ENCODE measurements at regions not wholly inside any gene's neighbourhood (a gene's known extent, or its start where the extent isn't known, plus 50 kb on each side); places are given as distances from the start of the nearest gene placed in this dataset.

- ChIA-PET CTCF (no interaction called here), POLR2A (no interaction called here)
- intact Hi-C loops (cut with micrococcal nuclease), result no loop called here
- DNase-seq (ENCODE audit: low read depth, low spot score) (no peak), FAIRE-seq (no peak)
- no peak for TF ChIP-seq FOS (IDR thresholded peaks at IDR 0.05; ENCODE audit: borderline replicate concordance, insufficient read depth, low read length)
- no peak for TF ChIP-seq CTCF (IDR thresholded peaks at IDR 0.05; ENCODE audit: extremely low read depth in 1 of 2, insufficient read depth in 1 of 2, low read depth in 1 of 2, low read length in 2 of 2)
- TF ChIP-seq POLR2AphosphoS5 (IDR thresholded peaks at IDR 0.05; ENCODE audit: insufficient read depth, low read depth, low read length), result no peak
- no peak for TF ChIP-seq GATA2 (IDR thresholded peaks at IDR 0.05; ENCODE audit: insufficient read depth, insufficient read length, low read depth, low read length)
- TF ChIP-seq EZH2 (IDR thresholded peaks at IDR 0.05; ENCODE audit: borderline replicate concordance, low read depth, low read length, severe bottlenecking), result no peak
- TF ChIP-seq JUN (IDR thresholded peaks at IDR 0.05; ENCODE audit: borderline replicate concordance, insufficient read depth, insufficient read length, low read depth), result no peak
- no peak for TF ChIP-seq MAX (IDR thresholded peaks at IDR 0.05; ENCODE audit: insufficient read depth, insufficient read length)
- no peak for TF ChIP-seq MYC (IDR thresholded peaks at IDR 0.05; ENCODE audit: low read depth, low read length)
- TF ChIP-seq POLR2A (IDR thresholded peaks at IDR 0.05; ENCODE audit: low read depth, low read length), result no peak
- Histone ChIP-seq H3K36me3 (ENCODE audit: control insufficient read depth in 2 of 2, extremely low read depth in 1 of 2, insufficient read depth in 2 of 2, low read length in 2 of 2) (no peaks in the 10 kb centered on the region), H3K4me3 (replicated peaks in 1 of 3; ENCODE audit: insufficient read depth in 1 of 3, low read depth in 1 of 3, low read length in 3 of 3) (no peak overlapping the region), H3K4me1 (ENCODE audit: control insufficient read depth, extremely low read depth, insufficient read depth, low read length) (no peaks in the 10 kb centered on the region), H3K79me2 (ENCODE audit: control insufficient read depth, insufficient read depth, low read length) (no peaks in the 10 kb centered on the region), H2AFZ (ENCODE audit: low read depth, low read length) (no peak overlapping the region), H3K9ac (replicated peaks; ENCODE audit: extremely low read depth, insufficient read depth, low read length) (no peak overlapping the region), H3K9me3 (replicated peaks; ENCODE audit: control insufficient read depth, insufficient read depth, low read length) (no peaks in the 10 kb centered on the region), H4K20me1 (replicated peaks; ENCODE audit: control insufficient read depth, extremely low read depth, insufficient read depth, low read length) (no peaks in the 10 kb centered on the region), H3K4me2 (ENCODE audit: insufficient read depth, low read length) (no peak overlapping the region), H3K27me3 (ENCODE audit: control insufficient read depth in 2 of 2, insufficient read depth in 2 of 2, low read length in 2 of 2) (no peaks in the 10 kb centered on the region), H3K27ac (ENCODE audit: insufficient read depth, low read depth, low read length) (no peak overlapping the region), H3K9me1 (replicated peaks; ENCODE audit: control insufficient read depth, extremely low read depth, insufficient read depth, low read length) (no peaks in the 10 kb centered on the region)
- dilution Hi-C loops (cut with MboI; ENCODE audit: extremely low pct_ligation_motif_present, low sequenced_read_pairs), result no loop called here
- no TSS peak for BruUV-seq (replicated peaks)
Observed at GRCh38 chr5:164345853-164346252, 840.4 kb downstream of the MAT2B start.

Data from endothelial cell of umbilical vein (primary cell).